Heart left ventricle (tissue), 16 donors: ENCODE measurements at regions not wholly inside any gene's neighbourhood (a gene's known extent, or its start where the extent isn't known, plus 50 kb on each side); places are given as distances from the start of the nearest gene placed in this dataset.

Source experiments
- ATAC-seq, 4 donors: fragments of 200-7000 bp; cut with Tn5 transposase; one replicate each; pipeline ENCODE4 v1.9.1; 2020 to 2022; ENCODE audit warnings: moderate library complexity in 4 of 4, mild to moderate bottlenecking in 3 of 4, moderate number of reproducible peaks in 1 of 4
- DNase-seq, 5 donors: peaks; one replicate each; pipeline ENCODE4 v3.0.0-alpha.2; 2020
- H3K27ac ChIP-seq, 12 donors: fragments of 200-600 bp; sonication (generic) in 4 of 12; one replicate each; pipeline versions ENCODE4 v1.5.0 to v1.8.0; 2016 to 2022; ENCODE audit warnings: mild to moderate bottlenecking in 2 of 12
- H3K27me3 ChIP-seq, 9 donors: fragments of 200-600 bp; sonication (generic) in 2 of 9; one replicate each; pipeline versions ENCODE4 v1.5.1 to v1.8.0; 2016 to 2022; ENCODE audit warnings: mild to moderate bottlenecking in 3 of 9
- H3K36me3 ChIP-seq, 9 donors: fragments of 200-600 bp; sonication (generic) in 2 of 9; one replicate each; pipeline versions ENCODE4 v1.5.0 to v1.8.0; 2018 to 2022; ENCODE audit warnings: mild to moderate bottlenecking in 2 of 9
- H3K4me1 ChIP-seq, 12 donors: fragments of 200-600 bp; sonication (generic) in 4 of 12; one replicate each; pipeline versions ENCODE4 v1.5.0 to v1.8.0; 2016 to 2022; ENCODE audit warnings: mild to moderate bottlenecking in 3 of 12
- H3K4me3 ChIP-seq, 12 donors: fragments of 200-600 bp; sonication (generic) in 4 of 12; one replicate each; pipeline versions ENCODE4 v1.5.0 to v1.8.0; 2017 to 2022; ENCODE audit warnings: mild to moderate bottlenecking in 9 of 12, moderate library complexity in 4 of 12
- H3K9me3 ChIP-seq, 12 donors: fragments of 200-600 bp; sonication (generic) in 4 of 12; one replicate each; pipeline versions ENCODE4 v1.5.0 to v1.8.0; 2016 to 2022; ENCODE audit warnings: mild to moderate bottlenecking in 1 of 12
- POLR2A ChIP-seq, 2 donors: fragments of 450-650 bp; IDR thresholded peaks; one replicate each; pipeline ENCODE4 v1.6.1; 2017; ENCODE audit warnings: antibody characterized with exemption in 2 of 2, mild to moderate bottlenecking in 2 of 2, moderate library complexity in 2 of 2
- WGBS, 4 donors: extraction: QIAGEN DNeasy Blood & Tissue Kit in 2 of 4; methylation state at CpG; one replicate each; pipeline versions ENCODE4 v1.1.5 to v1.1.7; 2013 to 2018; 5-methylcytosine and 5-hydroxymethylcytosine counted together
- intact Hi-C, 10 donors: fragments of 100-400 bp; cut with DNase I; formaldehyde crosslinking; loops; one replicate each; pipeline versions ENCODE4 v1.11.1 to v1.14.2; 2022
- TF ChIP-seq, protein P1 (sequence below), 12 donors: fragments of 200-600 bp; sonication (generic) in 4 of 12; IDR thresholded peaks; one replicate each; pipeline versions ENCODE4 v1.5.0 to v1.8.0; 2018 to 2022; ENCODE audit warnings: antibody characterized with exemption in 12 of 12, mild to moderate bottlenecking in 5 of 12
- donor health status: ischemic (EF 13 %, LVEDD 7.1; RV severe dilation, severe dysfunction).
- donor health status: healthy with polysubstance abuse.
- donor health status: DM: no; HTN: yes; CAD: no.
- donor health status: DM: no; HTN: no; CAD: no.
- donor health status: ischemic (EF 25% LVEDD 6.9; RV normal size, moderate dysfunction).
- donor health status: ischemic (EF 25% LVEDD 5.7; RV mildly dilated, moderate dysfunction).
- donor health status: healthy.
- donor health status: DM: yes; HTN: yes; CAD: no.
- donor health status: ischemic (EF 35%, LVEDD 5.7; RV mildly dilated, moderate dysfunction).
- donor health status: nonischemic (EF 11% LVEDD 7.7; RV severe dilation, severe dysfunction).
- donor health status: DM: yes; HTN: yes; CAD: no.
- donor health status: PGD.
- donor health status: ischemic (EF 29% LVEDD 5.4; RV normal size, mild dysfunction).
- donor health status: nonischemic (EF 23%, LVEDD 6.1; RV moderate dilation, normal function).

DNA sequence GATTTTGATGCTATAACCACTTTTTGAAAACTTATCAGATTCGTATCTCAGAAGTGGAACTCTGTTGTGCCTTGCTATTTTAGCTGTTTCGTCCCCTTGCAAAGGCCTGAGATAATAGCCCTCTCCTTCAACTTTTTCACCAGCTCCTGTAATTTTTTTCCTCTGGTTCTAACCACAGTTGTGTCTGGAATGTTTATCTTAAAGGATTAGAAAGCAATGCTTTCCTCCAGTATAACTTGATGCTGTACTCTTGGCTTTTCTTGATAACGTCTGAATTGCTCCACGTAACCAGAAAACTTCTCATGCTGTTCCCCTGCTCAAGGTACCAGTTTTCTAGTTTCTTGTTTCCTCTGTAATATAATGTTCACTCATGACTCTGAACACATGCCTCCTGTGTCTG lies 209.4 kb downstream of the DTWD2 start:
- intact Hi-C loops: no loop called here
- 64 to 81% (median 69%) methylated on average over 4 of the region's 4 CpGs for WGBS, 4 donors
- Histone ChIP-seq H3K9me3 (no peaks in the 10 kb centered on the region), H3K36me3 (no peaks in the 10 kb centered on the region), H3K4me3 (no peak overlapping the region), H3K4me1 (no peaks in the 10 kb centered on the region), H3K27me3 (peaks cover 0 to 3% (median 0%) of the 10 kb centered on the region in 9 donors), H3K27ac (no peak overlapping the region)
- ATAC-seq (no peak), DNase-seq (no peak)
- no peak for TF ChIP-seq POLR2A (IDR thresholded peaks at IDR 0.05)
- TF ChIP-seq, protein P1, sequence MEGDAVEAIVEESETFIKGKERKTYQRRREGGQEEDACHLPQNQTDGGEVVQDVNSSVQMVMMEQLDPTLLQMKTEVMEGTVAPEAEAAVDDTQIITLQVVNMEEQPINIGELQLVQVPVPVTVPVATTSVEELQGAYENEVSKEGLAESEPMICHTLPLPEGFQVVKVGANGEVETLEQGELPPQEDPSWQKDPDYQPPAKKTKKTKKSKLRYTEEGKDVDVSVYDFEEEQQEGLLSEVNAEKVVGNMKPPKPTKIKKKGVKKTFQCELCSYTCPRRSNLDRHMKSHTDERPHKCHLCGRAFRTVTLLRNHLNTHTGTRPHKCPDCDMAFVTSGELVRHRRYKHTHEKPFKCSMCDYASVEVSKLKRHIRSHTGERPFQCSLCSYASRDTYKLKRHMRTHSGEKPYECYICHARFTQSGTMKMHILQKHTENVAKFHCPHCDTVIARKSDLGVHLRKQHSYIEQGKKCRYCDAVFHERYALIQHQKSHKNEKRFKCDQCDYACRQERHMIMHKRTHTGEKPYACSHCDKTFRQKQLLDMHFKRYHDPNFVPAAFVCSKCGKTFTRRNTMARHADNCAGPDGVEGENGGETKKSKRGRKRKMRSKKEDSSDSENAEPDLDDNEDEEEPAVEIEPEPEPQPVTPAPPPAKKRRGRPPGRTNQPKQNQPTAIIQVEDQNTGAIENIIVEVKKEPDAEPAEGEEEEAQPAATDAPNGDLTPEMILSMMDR (IDR thresholded peaks at IDR 0.05): no peak

DNA sequence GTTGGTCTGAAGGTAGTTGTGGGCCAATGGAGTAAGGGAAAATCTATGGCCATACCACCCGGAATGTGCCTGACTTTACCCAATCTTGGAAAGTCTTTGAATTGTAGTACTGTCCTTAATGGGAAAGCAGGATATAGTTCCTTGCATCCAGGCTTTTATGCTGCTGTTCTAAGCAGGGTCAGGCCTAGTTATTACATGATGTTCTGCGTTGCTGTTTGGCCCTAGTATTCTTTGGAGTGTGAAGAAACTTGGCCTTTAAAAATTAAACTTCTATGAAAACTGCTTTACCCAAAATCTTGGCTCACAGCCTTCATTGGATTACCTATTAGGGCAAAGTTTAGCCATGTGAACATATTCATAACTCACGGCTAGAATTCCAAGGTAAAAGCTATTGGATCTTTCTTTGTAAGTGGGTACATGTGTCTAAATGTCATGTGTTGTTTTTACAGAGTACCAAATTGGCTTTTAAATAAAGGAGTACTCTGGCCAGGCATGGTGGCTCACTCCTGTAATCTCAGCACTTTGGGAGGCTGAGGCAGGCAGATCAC lies 211.1 kb downstream of the DTWD2 start:
- Histone ChIP-seq H3K9me3 (no peaks in the 10 kb centered on the region), H3K27me3 (peaks cover 0 to 2% (median 0%) of the 10 kb centered on the region in 9 donors), H3K4me3 (no peak overlapping the region), H3K36me3 (no peaks in the 10 kb centered on the region), H3K4me1 (no peaks in the 10 kb centered on the region), H3K27ac (no peak overlapping the region)
- ATAC-seq (no peak), DNase-seq (no peak)
- intact Hi-C loops: no loop called here
- WGBS, 4 donors: 82 to 93% (median 87%) methylated on average over 3 of the region's 3 CpGs
- TF ChIP-seq, protein P1 (IDR thresholded peaks at IDR 0.05): no peak
- TF ChIP-seq POLR2A (IDR thresholded peaks at IDR 0.05): no peak

DNA sequence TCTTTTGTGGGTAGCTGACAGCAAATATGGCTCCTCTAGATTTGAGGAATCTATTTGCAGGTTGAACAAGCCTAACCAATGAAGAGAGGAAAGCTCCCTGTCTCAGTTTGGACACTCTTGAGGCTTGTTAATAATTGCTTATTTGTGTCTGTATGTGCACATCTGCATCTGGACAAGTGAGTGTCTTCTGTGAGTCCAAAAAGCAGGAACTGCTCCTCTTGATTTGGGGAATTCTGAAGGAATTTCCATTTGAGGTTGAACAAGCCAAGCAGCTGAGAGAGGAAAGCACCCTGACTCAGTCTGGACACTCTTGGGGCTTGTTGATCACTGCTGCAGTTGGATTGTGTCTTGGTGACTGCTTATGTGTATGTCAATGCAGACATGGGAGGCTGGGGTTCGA lies 211.6 kb downstream of the DTWD2 start:
- no peak overlapping the region for H3K27ac ChIP-seq
- H3K27me3 ChIP-seq: no peaks in the 10 kb centered on the region
- no peak for DNase-seq
- no peaks in the 10 kb centered on the region for H3K36me3 ChIP-seq
- no peak for TF ChIP-seq POLR2A (IDR thresholded peaks at IDR 0.05)
- TF ChIP-seq, protein P1 (IDR thresholded peaks at IDR 0.05): no peak
- no peaks in the 10 kb centered on the region for H3K9me3 ChIP-seq
- WGBS, 4 donors: 93 to 100% (median 98%) methylated on average over 1 of the region's 1 CpG
- H3K4me1 ChIP-seq: no peaks in the 10 kb centered on the region
- no peak for ATAC-seq
- intact Hi-C loops: no loop called here
- no peak overlapping the region for H3K4me3 ChIP-seq

DNA sequence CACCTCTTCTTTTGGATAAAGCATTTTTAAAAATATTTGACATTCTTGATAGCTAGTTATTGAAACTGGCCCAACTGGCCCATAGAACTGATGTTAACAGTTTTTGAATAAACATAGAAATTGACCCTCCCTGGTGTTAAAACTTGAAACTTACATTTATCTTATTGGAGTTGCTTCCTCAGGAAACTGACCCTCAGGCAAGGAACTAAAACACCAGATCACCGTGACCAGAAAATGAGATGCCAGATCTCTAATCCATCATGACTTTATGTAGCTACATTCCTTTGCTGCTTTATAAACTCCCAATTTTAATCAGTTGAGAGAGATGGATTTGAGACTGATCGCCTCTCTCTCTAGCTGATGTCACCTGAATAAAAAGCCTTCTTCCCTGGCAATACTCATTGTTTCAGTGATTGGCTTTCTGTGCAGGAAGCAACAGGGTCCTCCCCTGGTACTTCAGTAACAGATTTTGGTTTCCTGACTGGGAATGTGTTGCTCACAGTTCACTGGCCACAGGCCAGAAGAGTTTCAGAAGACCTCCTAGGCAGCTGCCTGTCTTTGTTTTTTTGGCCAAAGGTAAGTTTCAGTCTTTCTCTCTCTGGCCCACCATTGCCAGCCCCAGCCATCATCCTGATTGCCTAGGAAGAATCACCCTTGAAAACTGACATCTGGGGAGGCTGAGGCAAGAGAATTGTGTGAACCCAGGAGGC lies 212.4 kb downstream of the DTWD2 start:
- intact Hi-C loops: no loop called here
- Histone ChIP-seq H3K36me3 (no peaks in the 10 kb centered on the region), H3K9me3 (no peaks in the 10 kb centered on the region), H3K4me3 (no peak overlapping the region), H3K27me3 (no peaks in the 10 kb centered on the region), H3K27ac (no peak overlapping the region), H3K4me1 (no peaks in the 10 kb centered on the region)
- 64 to 77% (median 67%) methylated on average over 2 of the region's 2 CpGs for WGBS, 4 donors
- TF ChIP-seq, protein P1 (IDR thresholded peaks at IDR 0.05): no peak
- no peak for TF ChIP-seq POLR2A (IDR thresholded peaks at IDR 0.05)
- DNase-seq (no peak), ATAC-seq (no peak)
